Neural progenitor cell (in vitro differentiated cells): ENCODE measurements at regions not wholly inside any gene's neighbourhood (a gene's known extent, or its start where the extent isn't known, plus 50 kb on each side); places are given as distances from the start of the nearest gene placed in this dataset.

Source experiments
- CTCF ChIP-seq: fragments of 200-600 bp; sonication (generic); IDR thresholded peaks from 2 replicates; pipeline ENCODE4 v1.5.1; 2017; ENCODE audit warnings: antibody characterized with exemption, mild to moderate bottlenecking
- EZH2 ChIP-seq: fragments of 200-600 bp; sonication (generic); IDR thresholded peaks from 2 replicates; pipeline ENCODE4 v1.6.1; 2017; ENCODE audit warnings: antibody characterized with exemption, mild to moderate bottlenecking, moderate library complexity
- EZH2phosphoT487 ChIP-seq: fragments of 200-600 bp; sonication (generic); IDR thresholded peaks from 2 replicates; pipeline ENCODE4 v1.6.1; 2017; ENCODE audit warnings: antibody characterized with exemption

GRCh38 chr1:60990714-60991090, 91.7 kb upstream of the NFIA start:
- no peak for TF ChIP-seq CTCF
- no peak for TF ChIP-seq EZH2
- TF ChIP-seq EZH2phosphoT487: no peak
